OCI-LY3 (cell line): ENCODE measurements at regions not wholly inside any gene's neighbourhood (a gene's known extent, or its start where the extent isn't known, plus 50 kb on each side); places are given as distances from the start of the nearest gene placed in this dataset.

Source experiments
- H2AFZ ChIP-seq: fragments of 200-600, 300-600 bp; shearing (Covaris generic); 2 replicates; pipeline ENCODE4 v1.6.0; 2014; ENCODE audit warnings: antibody characterized with exemption, low read depth, low read length
- H3K27ac ChIP-seq: fragments of 200-600, 300-600 bp; sonication (generic); 2 replicates; pipeline ENCODE4 v1.5.1; 2014; ENCODE audit warnings: mild to moderate bottlenecking, low read length, moderate library complexity, mixed read lengths
- H3K27me3 ChIP-seq: fragments of 200-600, 300-600 bp; sonication (generic); 2 replicates; pipeline ENCODE4 v1.6.1; 2014; ENCODE audit warnings: low read depth, low read length, mixed read lengths
- H3K36me3 ChIP-seq: fragments of 200-600, 300-600 bp; sonication (generic); replicated peaks from 2 replicates; pipeline ENCODE3; 2014; ENCODE audit warnings: low read depth, low read length, mixed read lengths
- H3K4me1 ChIP-seq: fragments of 300-600, 200-600 bp; sonication (generic); 2 replicates; pipeline ENCODE4 v1.6.1; 2014; ENCODE audit warnings: low read length, mixed read lengths
- H3K4me2 ChIP-seq: fragments of 200-600, 300-600 bp; sonication (generic); 2 replicates; pipeline ENCODE4 v1.6.1; 2014; ENCODE audit warnings: low read length, mixed read lengths
- H3K4me3 ChIP-seq: fragments of 300-600, 200-600 bp; sonication (generic); 2 replicates; pipeline ENCODE4 v1.5.1; 2014; ENCODE audit warnings: antibody characterized with exemption, mild to moderate bottlenecking, low read length, moderate library complexity
- H3K79me2 ChIP-seq: fragments of 300-600, 200-600 bp; shearing (Covaris generic); 2 replicates; pipeline ENCODE4 v1.6.1; 2014; ENCODE audit warnings: mild to moderate bottlenecking, low read length, mixed read lengths
- H3K9ac ChIP-seq: fragments of 300-600, 200-600 bp; shearing (Covaris generic); 2 replicates; pipeline ENCODE4 v1.6.0; 2014; ENCODE audit warnings: mild to moderate bottlenecking, low read length, moderate library complexity
- H3K9me3 ChIP-seq: fragments of 200-600, 300-600 bp; shearing (Covaris generic); 2 replicates; pipeline ENCODE4 v1.6.1; 2014; ENCODE audit warnings: low read length, mixed read lengths; ENCODE audit not compliant: insufficient read depth
- H4K20me1 ChIP-seq: fragments of 200-600, 300-600 bp; sonication (generic); 2 replicates; pipeline ENCODE4 v1.6.1; 2016; ENCODE audit warnings: low read length, mixed read lengths; ENCODE audit not compliant: insufficient read depth
- EZH2phosphoT487 ChIP-seq: fragments of 200-600 bp; shearing (Covaris generic); IDR thresholded peaks from 2 replicates; pipeline ENCODE4 v1.6.1; 2018; ENCODE audit warnings: antibody characterized with exemption, mixed run types, low read depth
- TF ChIP-seq, protein P1 (sequence below): fragments of 200-600, 300-600 bp; sonication (generic); IDR thresholded peaks from 2 replicates; pipeline ENCODE4 v1.5.1; 2014; ENCODE audit warnings: antibody characterized with exemption, low read length, low read depth

DNA sequence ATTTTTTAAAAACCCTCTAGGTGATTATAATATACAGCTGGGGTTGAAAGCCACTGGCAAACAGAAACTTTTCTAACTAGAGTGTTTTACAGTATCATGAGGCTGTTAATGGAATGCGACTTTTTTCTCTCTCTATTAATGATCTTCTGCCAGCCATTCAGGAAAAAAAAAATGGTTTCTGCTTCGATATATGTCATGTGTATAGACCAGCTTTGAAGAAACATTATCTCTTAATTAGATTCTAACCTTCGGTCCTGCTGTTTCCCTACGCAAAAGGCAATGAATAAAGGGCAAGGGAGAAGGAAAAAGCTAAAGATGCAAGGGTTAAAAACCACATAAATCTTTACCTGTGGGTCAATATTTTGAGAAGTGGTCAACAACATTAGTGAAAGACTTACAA lies 1662.1 kb upstream of the TENM3 start:
- no peak for TF ChIP-seq EZH2phosphoT487
- TF ChIP-seq, protein P1, sequence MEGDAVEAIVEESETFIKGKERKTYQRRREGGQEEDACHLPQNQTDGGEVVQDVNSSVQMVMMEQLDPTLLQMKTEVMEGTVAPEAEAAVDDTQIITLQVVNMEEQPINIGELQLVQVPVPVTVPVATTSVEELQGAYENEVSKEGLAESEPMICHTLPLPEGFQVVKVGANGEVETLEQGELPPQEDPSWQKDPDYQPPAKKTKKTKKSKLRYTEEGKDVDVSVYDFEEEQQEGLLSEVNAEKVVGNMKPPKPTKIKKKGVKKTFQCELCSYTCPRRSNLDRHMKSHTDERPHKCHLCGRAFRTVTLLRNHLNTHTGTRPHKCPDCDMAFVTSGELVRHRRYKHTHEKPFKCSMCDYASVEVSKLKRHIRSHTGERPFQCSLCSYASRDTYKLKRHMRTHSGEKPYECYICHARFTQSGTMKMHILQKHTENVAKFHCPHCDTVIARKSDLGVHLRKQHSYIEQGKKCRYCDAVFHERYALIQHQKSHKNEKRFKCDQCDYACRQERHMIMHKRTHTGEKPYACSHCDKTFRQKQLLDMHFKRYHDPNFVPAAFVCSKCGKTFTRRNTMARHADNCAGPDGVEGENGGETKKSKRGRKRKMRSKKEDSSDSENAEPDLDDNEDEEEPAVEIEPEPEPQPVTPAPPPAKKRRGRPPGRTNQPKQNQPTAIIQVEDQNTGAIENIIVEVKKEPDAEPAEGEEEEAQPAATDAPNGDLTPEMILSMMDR, result no peak
- no peak overlapping the region for H3K4me2 ChIP-seq
- H3K27me3 ChIP-seq, result no peaks in the 10 kb centered on the region
- H3K9me3 ChIP-seq, result no peaks in the 10 kb centered on the region
- H3K4me3 ChIP-seq, result no peak overlapping the region
- H3K27ac ChIP-seq, result no peak overlapping the region
- no peaks in the 10 kb centered on the region for H4K20me1 ChIP-seq
- no peaks in the 10 kb centered on the region for H3K79me2 ChIP-seq
- H3K36me3 ChIP-seq, result no peaks in the 10 kb centered on the region
- no peak overlapping the region for H3K9ac ChIP-seq
- no peaks in the 10 kb centered on the region for H3K4me1 ChIP-seq
- H2AFZ ChIP-seq, result no peak overlapping the region

DNA sequence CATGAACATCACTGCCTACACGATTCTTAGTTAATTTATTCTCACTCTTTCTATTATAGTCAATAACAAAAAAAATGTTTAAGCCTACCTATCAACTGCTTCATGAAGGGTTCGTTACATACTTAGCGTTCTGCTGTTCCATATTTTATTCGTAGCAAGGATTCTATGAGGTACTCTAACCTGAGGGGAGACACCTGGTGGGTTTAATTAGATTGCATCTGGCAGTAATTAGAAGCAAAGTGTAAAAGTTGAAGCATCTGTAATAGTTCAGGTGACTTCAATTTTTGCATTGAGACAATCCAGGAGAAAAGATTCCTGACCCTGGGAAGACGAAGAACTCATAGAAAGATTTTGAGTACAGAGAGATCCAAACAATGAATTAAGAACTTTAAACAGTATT lies 1655.8 kb upstream of the TENM3 start:
- TF ChIP-seq, protein P1, result peak; percentile 42
- no peak for TF ChIP-seq EZH2phosphoT487
- no peaks in the 10 kb centered on the region for H3K9me3 ChIP-seq
- H3K27me3 ChIP-seq, result no peaks in the 10 kb centered on the region
- H4K20me1 ChIP-seq, result no peaks in the 10 kb centered on the region
- no peak overlapping the region for H3K4me3 ChIP-seq
- H3K4me2 ChIP-seq, result no peak overlapping the region
- H3K9ac ChIP-seq, result no peak overlapping the region
- no peaks in the 10 kb centered on the region for H3K4me1 ChIP-seq
- H3K79me2 ChIP-seq, result no peaks in the 10 kb centered on the region
- H3K36me3 ChIP-seq, result no peaks in the 10 kb centered on the region
- no peak overlapping the region for H3K27ac ChIP-seq
- no peak overlapping the region for H2AFZ ChIP-seq

DNA sequence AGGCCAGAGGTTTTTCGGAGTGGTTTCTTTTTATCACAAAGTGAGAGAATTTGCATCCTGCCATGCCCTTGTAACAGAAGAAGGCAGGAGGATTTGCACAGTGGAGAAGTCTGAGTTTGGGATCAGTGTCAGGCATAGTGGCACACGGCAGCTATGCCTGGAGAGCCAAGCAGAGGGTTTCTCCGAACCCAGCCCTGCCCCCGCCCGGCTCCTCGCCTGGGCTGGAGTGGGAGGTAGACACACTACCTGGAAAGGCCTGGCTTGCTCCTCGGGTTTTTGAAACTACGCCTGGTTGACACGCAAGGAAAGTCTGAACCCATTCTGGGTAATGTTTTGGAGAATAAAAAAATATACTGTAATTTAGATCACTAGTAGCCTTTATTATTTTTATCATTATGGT lies 1653.6 kb upstream of the TENM3 start:
- H3K4me2 ChIP-seq, result no peak overlapping the region
- H3K27me3 ChIP-seq, result no peaks in the 10 kb centered on the region
- H3K27ac ChIP-seq, result no peak overlapping the region
- H3K4me1 ChIP-seq, result no peaks in the 10 kb centered on the region
- H3K4me3 ChIP-seq, result no peak overlapping the region
- H3K36me3 ChIP-seq, result no peaks in the 10 kb centered on the region
- H3K9ac ChIP-seq, result no peak overlapping the region
- no peak overlapping the region for H2AFZ ChIP-seq
- no peaks in the 10 kb centered on the region for H3K9me3 ChIP-seq
- H4K20me1 ChIP-seq, result no peaks in the 10 kb centered on the region
- TF ChIP-seq, protein P1, result no peak
- TF ChIP-seq EZH2phosphoT487, result no peak
- no peaks in the 10 kb centered on the region for H3K79me2 ChIP-seq

DNA sequence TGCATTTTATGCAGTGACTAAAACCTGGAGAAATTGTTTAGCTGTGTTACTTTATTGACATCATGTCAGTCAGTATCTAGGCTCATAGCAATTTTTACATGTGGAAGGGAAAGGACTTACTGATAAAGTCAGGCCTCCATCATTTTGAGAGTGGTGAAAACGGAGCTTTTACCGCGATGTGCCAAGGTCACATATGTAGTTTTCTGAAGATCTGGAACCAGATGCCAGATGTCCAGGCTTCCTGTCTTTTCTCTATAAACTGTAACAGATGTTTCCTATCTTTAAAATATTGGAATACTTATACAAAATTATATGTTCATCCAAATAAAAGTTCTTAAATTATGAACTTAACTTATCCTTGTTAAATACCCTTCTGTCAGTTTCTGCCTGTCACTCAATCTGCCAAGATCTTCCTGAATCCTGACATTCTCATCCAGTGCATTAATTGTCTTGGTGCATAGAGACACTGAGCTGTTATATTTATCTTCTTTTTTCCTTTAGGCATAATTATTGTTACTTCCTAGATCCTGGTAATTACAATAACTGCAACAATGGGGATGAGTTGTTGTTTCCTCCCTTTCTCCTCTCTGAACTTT lies 1646.2 kb upstream of the TENM3 start:
- Histone ChIP-seq H2AFZ (no peak overlapping the region), H3K4me2 (no peak overlapping the region), H3K36me3 (no peaks in the 10 kb centered on the region), H3K9me3 (no peaks in the 10 kb centered on the region), H3K4me1 (no peaks in the 10 kb centered on the region), H3K27me3 (no peaks in the 10 kb centered on the region), H3K9ac (no peak overlapping the region), H3K27ac (no peak overlapping the region), H3K79me2 (no peaks in the 10 kb centered on the region), H3K4me3 (no peak overlapping the region), H4K20me1 (no peaks in the 10 kb centered on the region)
- TF ChIP-seq, protein P1, result no peak
- no peak for TF ChIP-seq EZH2phosphoT487
